MM.1S (cell line): ENCODE measurements at regions not wholly inside any gene's neighbourhood (a gene's known extent, or its start where the extent isn't known, plus 50 kb on each side); places are given as distances from the start of the nearest gene placed in this dataset.

ENCODE experiments used
- EZH2 ChIP-seq: fragments of 300-600 bp; sonication (generic); optimal IDR thresholded peaks from 2 replicates; pipeline ENCODE3; 2017; ENCODE audit warnings: low read depth, mild to moderate bottlenecking, antibody characterized with exemption, low read length, mixed read lengths
- EZH2phosphoT487 ChIP-seq: fragments of 300-600 bp; sonication (generic); IDR thresholded peaks from 2 replicates; pipeline ENCODE4 v1.6.1; 2018; ENCODE audit warnings: antibody characterized with exemption, low read length
- TF ChIP-seq, protein P1 (sequence below): fragments of 300-600 bp; sonication (generic); IDR thresholded peaks from 2 replicates; pipeline ENCODE4 v1.5.1; 2016; ENCODE audit warnings: antibody characterized with exemption, low read length, mixed read lengths

- TF ChIP-seq, protein P1, sequence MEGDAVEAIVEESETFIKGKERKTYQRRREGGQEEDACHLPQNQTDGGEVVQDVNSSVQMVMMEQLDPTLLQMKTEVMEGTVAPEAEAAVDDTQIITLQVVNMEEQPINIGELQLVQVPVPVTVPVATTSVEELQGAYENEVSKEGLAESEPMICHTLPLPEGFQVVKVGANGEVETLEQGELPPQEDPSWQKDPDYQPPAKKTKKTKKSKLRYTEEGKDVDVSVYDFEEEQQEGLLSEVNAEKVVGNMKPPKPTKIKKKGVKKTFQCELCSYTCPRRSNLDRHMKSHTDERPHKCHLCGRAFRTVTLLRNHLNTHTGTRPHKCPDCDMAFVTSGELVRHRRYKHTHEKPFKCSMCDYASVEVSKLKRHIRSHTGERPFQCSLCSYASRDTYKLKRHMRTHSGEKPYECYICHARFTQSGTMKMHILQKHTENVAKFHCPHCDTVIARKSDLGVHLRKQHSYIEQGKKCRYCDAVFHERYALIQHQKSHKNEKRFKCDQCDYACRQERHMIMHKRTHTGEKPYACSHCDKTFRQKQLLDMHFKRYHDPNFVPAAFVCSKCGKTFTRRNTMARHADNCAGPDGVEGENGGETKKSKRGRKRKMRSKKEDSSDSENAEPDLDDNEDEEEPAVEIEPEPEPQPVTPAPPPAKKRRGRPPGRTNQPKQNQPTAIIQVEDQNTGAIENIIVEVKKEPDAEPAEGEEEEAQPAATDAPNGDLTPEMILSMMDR: no peak
- TF ChIP-seq EZH2 (no peak), EZH2phosphoT487 (no peak)
Measured at GRCh38 chr12:23141335-23141734, 516.4 kb downstream of the ETNK1 start.
